Activated CD8-positive, alpha-beta T cell treated with anti-CD3 and anti-CD28 coated beads for 36 hours (primary cell): ENCODE measurements at regions not wholly inside any gene's neighbourhood (a gene's known extent, or its start where the extent isn't known, plus 50 kb on each side); places are given as distances from the start of the nearest gene placed in this dataset.

Experiments used
- ATAC-seq: fragments of 200-7000 bp; cut with Tn5 transposase; one replicate; pipeline ENCODE4 v1.10.0; 2021; ENCODE audit warnings: mild to moderate bottlenecking, moderate library complexity
- CTCF ChIA-PET: fragments of 350-600 bp; sonication (Branson Sonifier 250); formaldehyde crosslinking; loops from one replicate; lab custom pipeline; 2021; ENCODE audit warnings: antibody characterized with exemption; lab: Charles Lee
- POLR2A ChIA-PET: fragments of 350-600 bp; sonication (Branson Sonifier 250); formaldehyde crosslinking; loops from one replicate; lab custom pipeline; 2021; ENCODE audit warnings: antibody characterized with exemption; lab: Charles Lee
- DNase-seq: peaks from one replicate; pipeline ENCODE4 v3.0.0-alpha.2; 2020
- H3K27ac Mint-ChIP-seq: one replicate; pipeline ENCODE4 v1.8.0; 2021; ENCODE audit warnings: mild to moderate bottlenecking, mixed read lengths
- H3K27me3 Mint-ChIP-seq: one replicate; pipeline ENCODE4 v1.8.0; 2021; ENCODE audit warnings: mixed read lengths
- H3K36me3 Mint-ChIP-seq: one replicate; pipeline ENCODE4 v1.8.0; 2021; ENCODE audit warnings: low read depth, mixed read lengths
- H3K4me1 Mint-ChIP-seq: one replicate; pipeline ENCODE4 v1.8.0; 2021; ENCODE audit warnings: low read depth, mixed read lengths
- H3K4me3 Mint-ChIP-seq: one replicate; pipeline ENCODE4 v1.8.0; 2021; ENCODE audit warnings: mild to moderate bottlenecking, moderate library complexity, mixed read lengths
- H3K9me3 Mint-ChIP-seq: one replicate; pipeline ENCODE4 v1.8.0; 2021; ENCODE audit warnings: mixed read lengths
- CTCF ChIP-seq: fragments of 200-600 bp; IDR thresholded peaks from one replicate; pipeline ENCODE4 v1.8.0; 2022; ENCODE audit warnings: antibody characterized with exemption, mild to moderate bottlenecking
- intact Hi-C: fragments of 100-400 bp; cut with micrococcal nuclease; formaldehyde crosslinking; loops from one replicate; pipeline ENCODE4 v1.10.0; 2022

- no peak for TF ChIP-seq CTCF
- DNase-seq: no peak
- Mint-ChIP-seq H3K27ac (no peak overlapping the region), H3K27me3 (no peaks in the 10 kb centered on the region), H3K36me3 (peaks cover 2% of the 10 kb centered on the region), H3K4me1 (peaks cover 5% of the 10 kb centered on the region), H3K9me3 (peaks cover 3% of the 10 kb centered on the region), H3K4me3 (no peak overlapping the region)
- ChIA-PET POLR2A (no interaction called here), CTCF (no interaction called here)
- ATAC-seq: no peak
- intact Hi-C loops: no loop called here
Observed at GRCh38 chr17:69719474-69720048, 305.1 kb downstream of the MAP2K6 start.

DNA sequence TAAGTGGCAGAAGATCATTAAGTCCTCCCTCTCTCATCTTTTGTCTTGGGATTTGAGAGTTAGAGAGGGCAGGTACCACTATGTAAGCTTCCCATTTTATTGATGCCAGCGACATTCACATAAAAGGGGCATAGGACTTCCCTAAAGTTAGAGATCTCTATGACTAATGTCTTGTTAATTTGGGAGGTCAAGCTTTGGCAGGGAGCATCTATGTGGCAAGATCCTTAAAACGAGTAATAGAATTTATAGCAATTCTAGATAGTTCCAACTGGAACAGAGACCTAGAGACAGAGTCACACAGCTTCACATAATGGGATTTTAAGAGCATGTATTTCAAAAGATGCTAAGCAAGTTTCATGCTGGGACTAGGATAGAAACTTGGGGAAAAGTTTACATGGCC lies 308.0 kb downstream of the MAP2K6 start:
- intact Hi-C loops: no loop called here
- Mint-ChIP-seq H3K4me3 (no peak overlapping the region), H3K9me3 (no peaks in the 10 kb centered on the region), H3K4me1 (no peaks in the 10 kb centered on the region), H3K27me3 (peaks cover 2% of the 10 kb centered on the region), H3K27ac (no peak overlapping the region), H3K36me3 (no peaks in the 10 kb centered on the region)
- ChIA-PET POLR2A (no interaction called here), CTCF (no interaction called here)
- no peak for DNase-seq
- no peak for TF ChIP-seq CTCF
- ATAC-seq: no peak

DNA sequence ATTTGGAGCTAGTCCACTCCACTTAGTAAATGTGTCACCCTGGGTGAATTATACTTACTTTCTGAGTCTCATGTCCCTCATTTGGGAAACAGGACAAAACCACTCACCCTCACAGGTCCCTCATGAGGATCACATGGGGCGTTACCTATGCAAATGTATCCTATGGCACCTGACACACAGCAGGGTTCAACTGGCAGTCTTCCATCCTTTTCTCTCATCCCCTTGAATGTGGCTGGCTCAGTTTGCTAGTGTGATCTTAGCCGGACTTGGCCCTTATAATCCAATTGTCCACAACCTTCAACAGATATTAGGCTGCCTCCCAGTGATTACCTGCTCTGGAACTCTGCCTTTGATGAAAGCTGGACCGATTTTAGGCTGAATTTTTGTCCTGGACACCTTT lies 308.8 kb downstream of the MAP2K6 start:
- CTCF ChIA-PET: no interaction called here
- intact Hi-C loops: no loop called here
- Mint-ChIP-seq H3K27me3 (peaks cover 2% of the 10 kb centered on the region), H3K27ac (no peak overlapping the region), H3K36me3 (no peaks in the 10 kb centered on the region), H3K9me3 (no peaks in the 10 kb centered on the region), H3K4me3 (no peak overlapping the region), H3K4me1 (no peaks in the 10 kb centered on the region)
- no peak for DNase-seq
- TF ChIP-seq CTCF: no peak
- POLR2A ChIA-PET: no interaction called here
- ATAC-seq: no peak

GRCh38 chr17:69723741-69724140 lies 309.2 kb downstream of the MAP2K6 start:
- no peak for DNase-seq
- CTCF ChIA-PET: no interaction called here
- H3K36me3 Mint-ChIP-seq: no peaks in the 10 kb centered on the region
- H3K27ac Mint-ChIP-seq: no peak overlapping the region
- no peaks in the 10 kb centered on the region for H3K9me3 Mint-ChIP-seq
- H3K4me1 Mint-ChIP-seq: no peaks in the 10 kb centered on the region
- no peak overlapping the region for H3K4me3 Mint-ChIP-seq
- no peak for ATAC-seq
- peaks cover 2% of the 10 kb centered on the region for H3K27me3 Mint-ChIP-seq
- TF ChIP-seq CTCF: no peak
- POLR2A ChIA-PET: no interaction called here
- intact Hi-C loops: no loop called here

DNA sequence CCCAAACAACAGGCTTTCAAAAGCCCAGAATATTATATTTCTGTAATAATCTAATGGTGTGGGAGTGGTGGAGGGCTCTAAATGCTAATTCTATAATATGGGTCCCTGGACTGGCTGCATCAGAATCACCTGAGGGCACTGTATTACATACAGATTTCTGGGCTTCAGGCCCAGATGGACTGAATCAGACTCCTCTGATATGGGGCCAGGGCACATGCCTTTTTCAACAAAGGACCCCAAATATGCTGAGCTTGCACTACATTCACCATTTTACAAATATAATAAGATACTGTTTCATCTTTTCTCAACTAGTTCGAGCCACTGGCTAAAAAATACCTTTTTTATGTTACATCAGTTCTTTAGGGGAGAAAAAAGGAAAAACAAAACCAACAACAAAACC lies 309.7 kb downstream of the MAP2K6 start:
- no peaks in the 10 kb centered on the region for H3K36me3 Mint-ChIP-seq
- POLR2A ChIA-PET: no interaction called here

More for the DNA sequence above, 309.7 kb downstream of the MAP2K6 start:
- H3K9me3 Mint-ChIP-seq: no peaks in the 10 kb centered on the region
- TF ChIP-seq CTCF: no peak
- DNase-seq: no peak
- H3K27ac Mint-ChIP-seq: no peak overlapping the region
- intact Hi-C loops: no loop called here
- no peak overlapping the region for H3K4me3 Mint-ChIP-seq
- CTCF ChIA-PET: no interaction called here
- H3K27me3 Mint-ChIP-seq: peaks cover 2% of the 10 kb centered on the region
- no peaks in the 10 kb centered on the region for H3K4me1 Mint-ChIP-seq
- no peak for ATAC-seq
